ENCODE measurements at regions not wholly inside any gene's neighbourhood (a gene's known extent, or its start where the extent isn't known, plus 50 kb on each side); places are given as distances from the start of the nearest gene placed in this dataset.
A peak's percentile ranks its signal among the peaks of the same experiment; 100 is the strongest.

DNA sequence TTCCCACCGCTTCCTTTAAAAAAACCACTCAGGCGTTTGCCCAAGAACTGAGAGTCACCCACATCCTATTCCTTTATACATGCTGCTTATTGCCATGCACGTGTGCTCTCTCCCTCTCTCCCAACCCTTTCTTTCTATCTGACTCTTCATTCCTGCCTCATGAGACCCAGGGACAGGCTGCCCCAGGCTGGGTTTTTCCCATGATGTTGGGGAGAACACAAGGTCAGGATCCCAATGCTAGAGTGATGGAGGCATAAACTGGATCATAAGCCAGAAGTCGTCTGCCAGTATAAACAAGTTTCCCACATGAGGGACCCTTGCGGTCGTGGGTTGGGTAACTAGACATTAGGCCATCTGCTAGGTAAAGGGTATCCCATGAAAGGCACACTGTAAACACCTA, 64.9 kb downstream of the CD2 start:
- no peak for DNase-seq (ENCODE audit: low read depth)

- peak; percentile 48 for DNase-seq (ENCODE audit: low read depth)
Observed at GRCh38 chr1:116820369-116820768, 66.1 kb downstream of the CD2 start.

- no peak for DNase-seq (ENCODE audit: low read depth)
Observed at GRCh38 chr1:116821763-116822162, 67.5 kb downstream of the CD2 start.

DNA sequence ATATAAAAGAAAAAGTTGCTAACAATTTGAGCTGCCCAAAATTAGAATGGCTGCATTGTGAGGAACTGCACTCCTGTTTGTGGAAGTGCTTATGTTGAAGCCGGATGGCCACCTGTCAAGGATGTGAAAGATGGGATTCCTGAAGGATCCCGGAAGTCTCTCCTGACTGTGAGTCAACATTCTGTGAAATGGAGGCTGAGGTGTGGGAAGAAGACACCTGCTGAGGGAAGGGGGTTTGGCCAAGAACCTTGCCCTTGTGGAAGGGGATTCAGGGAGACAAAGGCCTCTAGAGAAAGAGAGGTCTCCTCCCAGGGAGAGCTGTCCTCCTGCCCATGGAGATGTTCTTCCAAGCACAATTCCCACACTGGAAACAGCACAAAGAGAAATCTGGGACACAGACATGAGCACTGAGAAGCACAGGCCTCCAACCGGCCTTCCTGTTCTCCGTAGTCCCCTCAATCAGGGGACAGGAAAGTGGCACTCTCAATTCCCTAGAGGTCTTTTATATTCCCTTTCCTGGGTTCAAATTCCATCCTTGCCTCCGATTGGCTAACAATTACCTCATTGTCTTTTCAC, 70.5 kb downstream of the CD2 start:
- no peak for DNase-seq (ENCODE audit: low read depth)

- peak; percentile 53 for DNase-seq (ENCODE audit: low read depth)
Observed at GRCh38 chr1:116825207-116825719, 71.0 kb downstream of the CD2 start.

DNA sequence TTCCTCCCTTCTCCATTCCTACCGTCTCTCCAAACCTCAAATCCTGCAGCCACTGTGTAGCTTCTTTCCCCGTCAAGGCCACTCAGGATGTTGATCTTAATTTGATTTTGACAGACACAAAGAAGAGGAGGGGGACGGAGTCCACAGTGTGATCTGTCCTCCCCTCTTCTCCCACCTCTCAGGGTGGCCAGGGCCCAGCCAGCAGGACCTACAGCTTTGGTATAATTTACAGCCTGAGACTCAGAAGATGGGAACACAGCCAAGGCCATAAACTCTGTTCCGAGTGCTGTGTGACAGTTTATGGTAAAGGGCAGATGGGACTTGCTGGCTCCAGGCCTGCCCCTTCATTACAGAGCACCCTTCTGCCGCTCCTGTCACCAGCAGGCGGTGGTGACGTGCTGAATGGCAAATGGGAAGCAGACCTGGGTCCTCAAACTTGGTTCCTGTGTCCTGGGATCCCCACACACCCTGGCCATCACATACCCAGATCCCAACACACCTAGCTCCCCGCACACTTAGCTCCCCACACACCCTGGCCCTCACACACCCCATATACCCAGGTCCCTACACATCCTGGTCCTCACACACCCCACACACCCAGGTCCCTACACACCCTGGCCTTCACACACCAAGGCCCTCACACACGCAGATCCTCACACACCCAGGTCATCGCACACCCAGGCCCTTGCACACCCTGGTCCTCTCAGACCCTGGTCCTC, 71.6 kb downstream of the CD2 start:
- DNase-seq (ENCODE audit: low read depth), result no peak

GRCh38 chr1:116826818-116827606, 72.8 kb downstream of the CD2 start:
- peak; percentile 20 for DNase-seq (ENCODE audit: low read depth)

- no peak for DNase-seq (ENCODE audit: low read depth)
Observed at GRCh38 chr1:116827607-116828105, 73.4 kb downstream of the CD2 start.

DNA sequence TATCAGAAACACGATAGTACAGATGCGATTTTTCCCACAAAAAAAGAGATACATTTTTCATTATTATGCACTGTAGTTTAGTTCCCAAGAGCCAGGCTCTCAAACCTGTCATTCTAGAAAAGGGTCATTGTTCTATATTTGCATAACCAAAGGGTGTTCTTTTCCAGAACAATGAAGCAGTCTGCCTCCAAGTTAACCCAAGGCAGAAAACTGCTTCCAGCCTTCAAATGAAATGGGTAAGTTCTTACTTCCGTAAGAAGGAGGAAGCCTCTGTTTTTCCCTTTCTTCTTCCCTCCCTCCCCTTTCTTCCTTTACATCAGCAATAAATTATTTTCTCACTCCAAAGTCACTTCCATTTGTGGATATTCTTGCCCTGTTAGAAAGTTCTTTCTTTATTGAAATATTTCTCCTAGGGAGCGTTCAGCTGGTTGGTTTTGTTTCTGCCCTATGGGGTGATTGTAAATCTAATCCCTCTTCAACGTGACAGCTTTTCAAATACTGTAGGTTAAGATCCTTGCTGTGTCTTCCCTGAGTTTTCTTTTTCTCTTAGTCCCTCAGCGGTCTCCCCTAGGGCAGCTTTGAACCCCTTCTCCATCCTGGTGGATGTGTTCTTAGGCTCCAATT, 77.3 kb upstream of the PTGFRN start:
- DNase-seq (ENCODE audit: low read depth), result no peak

- no peak for DNase-seq (ENCODE audit: low read depth)
Observed at GRCh38 chr1:116832932-116833578, 76.7 kb upstream of the PTGFRN start.

GRCh38 chr1:116833718-116834117, 76.0 kb upstream of the PTGFRN start:
- DNase-seq (ENCODE audit: low read depth), result no peak

DNA sequence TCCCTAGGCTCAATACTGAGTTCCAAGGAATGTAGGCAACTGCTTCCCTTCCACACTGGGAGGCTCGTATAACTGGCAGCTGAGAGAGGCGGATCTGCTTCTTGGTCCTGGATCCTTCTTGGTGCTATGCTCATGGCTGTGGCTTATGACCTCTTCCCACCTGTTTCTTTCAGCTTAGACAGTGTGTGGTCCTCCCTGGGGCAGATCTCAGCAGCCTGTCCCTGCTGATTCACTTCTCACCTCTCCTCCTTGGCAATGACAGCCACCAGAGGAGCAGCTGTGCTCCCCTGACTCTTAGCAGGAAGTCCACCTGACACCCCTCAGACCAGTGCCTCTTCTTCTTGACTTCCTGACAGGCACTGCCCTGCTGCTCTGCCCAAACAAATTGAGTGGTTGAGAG, 75.1 kb upstream of the PTGFRN start:
- DNase-seq (ENCODE audit: low read depth), result peak; percentile 34

GRCh38 chr1:116835161-116835560, 74.6 kb upstream of the PTGFRN start:
- DNase-seq (ENCODE audit: low read depth), result no peak

DNA sequence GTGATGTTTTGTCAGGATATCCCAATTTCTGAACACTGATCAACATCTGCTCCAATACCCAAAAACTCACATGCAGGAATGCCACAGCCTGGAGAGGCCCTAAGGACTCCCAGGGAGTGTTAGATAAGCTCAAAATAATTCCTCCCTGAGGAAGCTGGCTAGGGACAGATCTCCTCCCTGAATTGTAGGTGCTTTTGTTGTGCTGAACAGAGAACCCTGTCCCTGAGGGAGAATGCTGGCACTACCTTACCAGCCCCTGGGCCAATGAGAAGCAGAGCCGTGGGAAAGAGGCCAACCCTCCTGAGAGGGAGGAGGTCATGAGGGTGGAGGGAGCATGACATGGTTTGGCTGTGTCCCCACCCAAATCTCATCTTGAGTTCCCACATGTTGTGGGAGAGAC, 73.6 kb upstream of the PTGFRN start:
- no peak for DNase-seq (ENCODE audit: low read depth)

DNA sequence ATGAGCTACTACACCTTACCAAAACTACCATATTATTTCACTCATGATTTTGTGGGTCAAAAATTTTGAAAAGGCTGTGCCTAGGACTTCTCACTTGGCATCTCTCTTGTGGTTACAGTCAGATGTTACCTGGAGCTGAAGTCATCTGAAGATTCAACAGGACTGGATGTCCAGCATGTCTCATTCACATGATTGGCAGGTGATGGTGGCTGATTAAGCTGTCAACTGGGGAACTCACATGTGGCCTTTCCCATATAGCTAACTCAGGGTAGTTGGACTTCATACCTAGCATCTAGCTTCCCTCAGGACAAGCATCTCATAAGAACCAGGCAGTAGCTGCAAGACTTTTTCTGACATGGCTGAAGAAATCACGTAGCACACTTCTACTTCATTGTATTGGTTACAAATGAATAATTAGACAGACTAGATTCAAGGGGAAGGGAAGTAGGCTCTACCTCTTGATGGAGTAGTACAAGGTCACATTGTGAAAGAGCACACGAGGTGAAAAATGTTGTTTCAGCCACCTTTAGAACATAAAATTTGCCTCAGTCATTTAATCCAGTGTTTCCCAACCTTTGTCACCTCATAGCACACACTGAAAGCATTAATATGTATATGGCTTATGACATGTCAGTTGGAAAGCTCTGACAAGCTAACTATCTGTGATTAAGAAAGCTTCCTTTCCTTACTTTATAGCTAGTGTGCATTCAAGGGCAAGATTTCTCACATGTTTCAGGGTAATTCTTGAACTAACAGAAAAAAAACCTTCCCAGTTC, 68.0 kb upstream of the PTGFRN start:
- no peak for DNase-seq (ENCODE audit: low read depth)

GRCh38 chr1:116842654-116843053, 67.1 kb upstream of the PTGFRN start:
- peak; percentile 17 for DNase-seq (ENCODE audit: low read depth)

DNA sequence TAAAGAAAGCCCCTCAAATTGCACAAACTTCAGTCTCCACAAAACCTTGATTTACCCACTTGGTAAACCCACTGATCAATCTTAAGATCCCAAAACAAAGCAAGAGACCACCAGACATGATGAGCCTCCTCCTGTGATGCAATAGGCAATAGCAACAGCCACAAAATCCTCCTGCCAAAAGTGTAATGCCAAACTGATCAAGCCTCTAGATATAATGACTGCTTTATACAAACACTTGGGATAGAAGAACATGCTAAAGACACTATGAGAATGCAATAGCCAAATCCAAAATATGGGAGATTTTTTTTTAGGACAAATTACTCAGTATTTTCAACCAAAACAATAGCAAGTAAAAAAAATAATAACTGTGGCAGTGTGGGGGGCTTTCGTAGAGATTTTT, 64.9 kb upstream of the PTGFRN start:
- DNase-seq (ENCODE audit: low read depth), result no peak

- DNase-seq (ENCODE audit: low read depth), result no peak
Observed at GRCh38 chr1:116847190-116847589, 62.5 kb upstream of the PTGFRN start.

DNA sequence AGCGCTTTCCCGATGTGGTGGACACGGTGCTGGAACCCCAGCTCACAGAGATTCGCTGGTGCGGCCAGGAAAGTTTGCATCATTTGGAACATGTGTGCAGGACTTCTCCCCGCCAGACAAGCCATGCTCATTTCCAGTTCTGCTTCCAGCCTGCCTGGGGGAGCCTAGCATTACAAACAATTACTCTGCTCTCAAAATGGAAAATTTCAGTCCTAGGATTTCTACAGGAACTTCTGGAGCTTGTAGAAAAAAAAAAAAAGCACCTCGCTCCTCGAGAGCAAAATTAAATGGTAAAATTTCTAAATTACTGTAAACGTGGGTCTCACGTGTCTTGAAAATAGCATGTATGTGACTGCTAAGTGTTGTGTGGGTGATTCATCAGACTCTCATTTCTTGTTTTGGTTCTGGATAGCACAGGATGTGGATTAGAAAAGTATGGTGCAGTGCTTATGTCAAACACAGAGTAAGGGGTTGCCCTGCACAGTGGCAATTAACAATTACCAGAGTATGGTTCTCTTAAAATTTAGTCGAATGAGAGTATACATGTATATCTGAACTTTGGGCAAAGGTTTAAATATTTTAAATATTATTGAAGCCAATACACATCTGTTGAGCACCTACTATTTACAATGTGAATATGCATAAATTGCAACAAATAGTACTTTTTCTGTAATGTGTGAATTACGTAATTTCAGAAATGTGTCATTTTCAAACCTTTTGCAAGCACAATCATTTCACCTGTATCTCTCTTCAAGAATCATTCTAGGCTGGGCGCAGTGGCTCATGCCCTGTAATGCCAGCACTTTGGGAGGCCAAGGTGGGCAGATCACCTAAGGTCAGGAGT, 61.8 kb upstream of the PTGFRN start:
- DNase-seq (ENCODE audit: low read depth), result peak; percentile 72

DNA sequence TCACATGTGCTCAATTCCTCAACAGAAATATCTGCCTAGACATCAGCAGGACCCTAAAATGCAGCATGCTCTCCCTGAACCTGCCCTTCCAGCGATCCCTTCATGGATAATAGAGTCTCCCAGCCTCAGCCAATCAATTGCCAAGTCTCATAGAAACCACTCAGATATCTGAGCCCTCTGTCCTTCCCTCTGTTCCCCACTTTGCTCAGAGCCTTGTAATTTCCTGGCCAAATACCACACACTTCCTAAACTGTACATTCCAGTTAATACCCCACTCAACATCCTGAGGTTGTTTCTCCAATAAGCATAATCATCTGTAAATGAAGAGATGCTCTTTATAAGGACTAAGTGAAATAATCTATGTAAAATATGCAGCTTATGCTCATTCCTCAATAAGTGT, 59.3 kb upstream of the PTGFRN start:
- DNase-seq (ENCODE audit: low read depth), result no peak

Data from LHCN-M2 (cell line).